ENCODE measurements at regions not wholly inside any gene's neighbourhood (a gene's known extent, or its start where the extent isn't known, plus 50 kb on each side); places are given as distances from the start of the nearest gene placed in this dataset.

GRCh38 chr19:29439021-29439420 is 86.8 kb upstream of the VSTM2B start:
- Mint-ChIP-seq H3K4me1 (ENCODE audit: low read depth) (no peaks in the 10 kb centered on the region), H3K9me3 (ENCODE audit: low read depth) (peaks cover 31% of the 10 kb centered on the region), H3K36me3 (ENCODE audit: low read depth) (no peaks in the 10 kb centered on the region), H3K27ac (ENCODE audit: unreplicated experiment) (no peak overlapping the region), H3K27me3 (ENCODE audit: low read depth) (no peaks in the 10 kb centered on the region), H3K4me3 (ENCODE audit: unreplicated experiment) (no peak overlapping the region)
- no peak for DNase-seq (ENCODE audit: low spot score)
- no peak for TF ChIP-seq CTCF (IDR thresholded peaks at IDR 0.05)

DNA sequence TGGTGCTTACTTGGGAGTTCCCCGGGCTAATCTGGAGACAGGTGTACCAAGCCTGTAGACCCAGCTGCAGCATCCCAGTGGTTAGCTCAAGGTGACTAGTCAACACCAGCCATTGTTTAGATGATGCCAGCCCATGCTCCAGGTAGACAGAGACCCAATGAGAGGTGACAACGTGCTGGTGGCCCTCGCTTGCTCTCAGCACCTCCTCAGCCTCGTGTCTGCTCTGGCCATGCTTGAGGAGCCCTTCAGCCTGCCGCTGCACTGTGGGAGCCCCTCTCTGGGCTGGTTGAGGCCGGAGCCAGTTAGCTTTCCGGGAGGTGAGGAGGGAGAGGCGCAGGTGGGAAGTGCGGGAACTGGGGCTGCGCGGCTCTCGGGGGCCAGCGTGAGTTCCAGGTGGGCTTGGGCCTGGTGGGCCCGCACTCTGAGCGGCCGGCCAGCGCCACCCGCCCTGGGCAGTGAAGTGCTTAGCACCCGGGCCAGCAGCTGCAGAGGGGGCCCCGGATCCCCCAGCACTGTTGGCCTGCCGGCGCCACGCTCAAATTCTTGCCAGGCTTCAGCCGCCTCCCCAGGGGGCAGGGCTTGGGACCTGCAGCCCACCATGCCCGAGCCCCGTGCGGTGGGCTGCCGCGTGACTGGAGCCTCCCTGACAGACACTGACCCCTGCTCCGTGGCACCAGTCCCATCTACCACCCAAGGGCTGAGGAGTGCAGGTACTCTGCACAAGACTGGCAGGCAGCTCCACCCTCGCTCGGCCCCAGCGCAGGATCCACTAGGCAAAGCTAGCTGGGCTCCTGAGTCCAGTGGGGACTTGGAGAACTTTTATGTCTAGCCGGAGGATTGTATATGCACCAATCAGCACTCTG is 85.9 kb upstream of the VSTM2B start:
- Mint-ChIP-seq H3K4me3 (ENCODE audit: unreplicated experiment) (no peak overlapping the region), H3K27ac (ENCODE audit: unreplicated experiment) (no peak overlapping the region), H3K9me3 (ENCODE audit: low read depth) (peaks cover 31% of the 10 kb centered on the region), H3K27me3 (ENCODE audit: low read depth) (no peaks in the 10 kb centered on the region), H3K36me3 (ENCODE audit: low read depth) (no peaks in the 10 kb centered on the region), H3K4me1 (ENCODE audit: low read depth) (no peaks in the 10 kb centered on the region)
- DNase-seq (ENCODE audit: low spot score), result no peak
- TF ChIP-seq CTCF (IDR thresholded peaks at IDR 0.05), result no peak

GRCh38 chr19:29442094-29442493 is 83.7 kb upstream of the VSTM2B start:
- Mint-ChIP-seq H3K4me3 (ENCODE audit: unreplicated experiment) (no peak overlapping the region), H3K27me3 (ENCODE audit: low read depth) (no peaks in the 10 kb centered on the region), H3K36me3 (ENCODE audit: low read depth) (no peaks in the 10 kb centered on the region), H3K9me3 (ENCODE audit: low read depth) (peaks cover 24% of the 10 kb centered on the region), H3K27ac (ENCODE audit: unreplicated experiment) (no peak overlapping the region), H3K4me1 (ENCODE audit: low read depth) (no peaks in the 10 kb centered on the region)
- no peak for DNase-seq (ENCODE audit: low spot score)
- no peak for TF ChIP-seq CTCF (IDR thresholded peaks at IDR 0.05)

GRCh38 chr19:29442910-29443309 is 82.9 kb upstream of the VSTM2B start:
- H3K4me3 Mint-ChIP-seq (ENCODE audit: unreplicated experiment), result no peak overlapping the region
- H3K4me1 Mint-ChIP-seq (ENCODE audit: low read depth), result no peaks in the 10 kb centered on the region
- H3K36me3 Mint-ChIP-seq (ENCODE audit: low read depth), result no peaks in the 10 kb centered on the region
- H3K27me3 Mint-ChIP-seq (ENCODE audit: low read depth), result no peaks in the 10 kb centered on the region
- H3K27ac Mint-ChIP-seq (ENCODE audit: unreplicated experiment), result no peak overlapping the region
- H3K9me3 Mint-ChIP-seq (ENCODE audit: low read depth), result peaks cover 17% of the 10 kb centered on the region
- no peak for TF ChIP-seq CTCF (IDR thresholded peaks at IDR 0.05)
- no peak for DNase-seq (ENCODE audit: low spot score)

- Mint-ChIP-seq H3K27me3 (ENCODE audit: low read depth) (no peaks in the 10 kb centered on the region), H3K36me3 (ENCODE audit: low read depth) (no peaks in the 10 kb centered on the region), H3K27ac (ENCODE audit: unreplicated experiment) (no peak overlapping the region), H3K4me3 (ENCODE audit: unreplicated experiment) (no peak overlapping the region), H3K9me3 (ENCODE audit: low read depth) (peaks cover 22% of the 10 kb centered on the region), H3K4me1 (ENCODE audit: low read depth) (no peaks in the 10 kb centered on the region)
- TF ChIP-seq CTCF (IDR thresholded peaks at IDR 0.05), result no peak
- no peak for DNase-seq (ENCODE audit: low spot score)
Observed at GRCh38 chr19:29445246-29445645, 80.5 kb upstream of the VSTM2B start.
